HG02623 (cell line): ENCODE measurements at regions not wholly inside any gene's neighbourhood (a gene's known extent, or its start where the extent isn't known, plus 50 kb on each side); places are given as distances from the start of the nearest gene placed in this dataset.

Experiments
- ATAC-seq: cut with Tn5 transposase; IDR thresholded peaks from one replicate; pipeline ENCODE4 v1.9.1; 2021; ENCODE audit warnings: moderate library complexity; ENCODE audit not compliant: unreplicated experiment

DNA sequence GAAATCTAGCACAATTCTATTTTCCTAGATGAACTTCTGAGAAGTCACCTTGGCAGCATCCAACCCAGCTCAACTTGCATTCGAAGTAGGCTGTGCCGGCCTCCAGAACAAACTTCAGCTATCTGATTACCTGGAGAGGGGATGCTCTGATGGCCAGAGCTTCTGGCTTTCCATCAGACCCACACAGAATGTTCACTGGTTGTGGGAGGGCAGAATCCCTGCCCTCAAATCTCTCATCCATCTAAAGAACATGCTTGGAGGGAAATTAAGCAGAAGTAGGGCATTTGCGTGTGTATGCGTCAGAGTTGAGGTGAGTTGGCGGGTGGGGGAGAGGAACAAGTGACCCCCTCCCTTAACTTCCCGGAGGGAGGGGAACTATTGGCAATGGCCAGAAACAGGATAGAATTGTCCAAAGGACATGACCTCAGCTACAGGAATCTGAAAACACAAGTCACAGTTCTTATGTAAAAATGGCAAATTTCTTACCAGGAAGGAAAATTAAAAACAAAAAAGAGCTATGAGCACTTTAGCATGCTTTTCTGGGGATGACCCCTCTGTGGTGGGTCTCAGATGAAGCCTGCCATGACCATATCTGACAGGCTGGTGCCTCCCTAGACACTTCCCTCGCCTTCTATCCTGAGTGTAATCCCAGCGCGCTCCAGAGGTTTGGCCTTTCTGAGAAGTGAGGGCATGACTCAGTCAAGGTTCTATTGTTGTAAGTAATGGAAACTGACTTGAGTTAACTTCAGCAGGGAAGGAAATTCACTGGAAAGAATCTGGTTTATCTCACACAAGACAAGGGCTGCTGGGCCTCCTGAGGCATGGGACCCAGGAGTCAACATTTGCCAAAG is 278.8 kb downstream of the RPS24 start:
- ATAC-seq = no peak

DNA sequence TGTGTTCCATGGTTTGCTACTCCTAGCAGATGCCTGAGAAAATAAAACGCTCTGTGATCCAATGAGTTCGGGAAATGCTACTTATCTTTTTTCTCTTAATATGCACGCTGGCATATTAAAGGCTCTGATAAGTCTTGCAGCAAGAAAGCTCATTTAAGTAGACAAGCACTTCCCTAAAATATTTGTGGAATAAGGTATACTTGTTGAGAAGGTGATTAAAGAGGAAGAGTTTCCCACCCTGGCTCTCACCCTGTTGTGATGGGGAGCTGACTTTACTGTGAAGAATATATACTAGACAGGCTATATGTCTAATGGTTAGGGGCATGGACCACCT is 279.4 kb downstream of the RPS24 start:
- ATAC-seq = no peak

DNA sequence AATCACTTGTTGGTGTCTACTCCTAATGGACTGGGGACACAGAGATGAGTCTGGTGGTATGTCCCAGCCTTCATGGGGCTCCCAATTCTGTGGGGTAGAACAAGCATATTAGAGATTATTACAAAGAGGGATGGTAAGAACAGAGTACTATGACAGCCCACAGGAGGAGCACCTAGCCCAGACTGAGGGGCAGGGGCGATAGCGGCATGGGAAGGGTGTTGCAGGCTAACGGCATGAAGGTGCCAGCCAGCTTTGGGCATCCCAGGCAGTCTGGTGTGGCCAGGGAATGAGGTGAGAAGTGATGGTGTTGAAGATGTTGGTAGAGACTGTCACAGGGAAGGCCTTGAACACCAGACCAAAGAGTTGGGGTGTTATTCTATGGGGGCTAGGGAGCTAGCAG is 280.0 kb downstream of the RPS24 start:
- no peak for ATAC-seq

DNA sequence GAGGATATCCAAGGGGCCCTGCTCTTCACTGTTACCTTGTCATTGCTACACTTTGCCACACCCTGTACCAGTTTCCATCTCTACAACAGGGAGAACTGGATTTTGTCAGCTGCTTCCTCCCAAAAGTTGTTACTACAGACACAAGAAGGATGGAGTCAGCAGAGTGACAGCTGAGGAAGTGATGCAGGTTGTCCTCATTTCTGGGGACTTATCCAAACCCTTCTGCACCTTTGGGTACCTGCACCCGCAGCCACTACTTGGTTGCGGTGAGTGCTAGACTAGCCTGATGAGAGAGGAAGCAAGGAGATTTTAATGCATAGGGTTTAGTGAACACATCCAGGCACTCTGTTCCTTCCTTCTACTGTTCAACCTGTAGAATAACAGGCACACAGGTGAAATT is 281.0 kb downstream of the RPS24 start:
- no peak for ATAC-seq

DNA sequence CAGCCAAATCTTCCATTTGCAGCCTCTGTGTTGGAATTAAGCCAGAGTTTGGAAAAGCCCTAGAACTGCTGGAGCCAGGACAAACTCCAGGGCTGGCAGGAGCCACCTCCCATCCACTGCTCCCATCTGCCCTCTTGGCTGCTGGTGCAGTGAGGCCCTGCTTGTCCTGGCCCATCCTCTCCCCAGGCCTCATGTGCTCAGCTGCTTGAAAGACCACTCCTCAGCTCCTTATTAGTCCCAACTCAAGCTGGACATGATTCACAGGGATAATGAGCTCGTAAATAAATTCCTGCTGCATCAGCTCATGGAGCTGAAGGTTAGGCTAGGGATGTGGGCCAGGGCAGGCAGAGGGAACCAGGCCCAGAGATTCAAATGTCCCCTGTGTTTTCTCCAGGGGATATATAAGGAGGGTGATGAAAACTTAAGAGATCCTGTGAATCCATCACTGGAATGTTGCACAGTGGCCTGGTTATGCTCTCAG is 282.8 kb downstream of the RPS24 start:
- ATAC-seq = no peak

DNA sequence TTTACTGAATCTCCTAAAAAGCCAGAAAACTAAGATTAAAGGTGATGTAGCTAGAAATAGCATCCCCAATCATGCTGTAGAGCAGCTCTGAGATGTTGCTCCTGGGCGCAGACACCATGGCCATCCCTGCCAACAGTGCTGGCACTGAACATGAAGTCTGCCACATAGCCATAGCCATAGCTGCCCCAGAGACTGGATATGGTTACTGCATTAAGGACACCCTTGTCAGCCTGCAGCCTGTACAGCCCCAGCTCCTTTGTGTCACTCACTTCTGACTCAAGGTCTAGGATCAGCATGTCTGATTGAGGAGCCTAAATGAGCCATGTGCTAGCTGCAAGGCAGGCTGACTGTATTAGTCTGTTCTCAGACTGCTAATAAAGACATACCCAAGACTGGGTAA is 284.6 kb downstream of the RPS24 start:
- no peak for ATAC-seq

- no peak for ATAC-seq
Observed at GRCh38 chr10:78319371-78319770, 285.7 kb downstream of the RPS24 start.

DNA sequence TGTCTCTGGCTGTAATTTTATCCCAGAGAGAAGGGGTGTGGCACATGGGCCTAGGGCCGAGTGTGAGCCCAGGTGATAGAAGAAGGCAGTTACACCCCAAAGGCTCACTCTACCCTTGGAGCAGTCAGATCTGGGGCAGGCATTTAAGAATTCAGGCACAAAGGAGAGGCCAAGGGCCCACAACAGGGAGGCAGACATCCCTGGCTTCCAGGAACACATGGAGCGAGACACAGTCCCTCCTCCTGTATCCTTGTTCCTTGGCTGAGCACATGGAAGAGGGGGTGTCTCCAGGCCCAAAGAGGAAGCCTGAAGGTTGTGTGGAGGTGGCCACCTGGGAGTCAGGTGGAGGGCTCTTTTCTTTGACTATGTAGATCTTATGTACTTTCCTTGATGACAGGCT is 286.2 kb downstream of the RPS24 start:
- ATAC-seq = no peak

- no peak for ATAC-seq
Observed at GRCh38 chr10:78320506-78320905, 286.8 kb downstream of the RPS24 start.

GRCh38 chr10:78321000-78321399 is 287.3 kb downstream of the RPS24 start:
- no peak for ATAC-seq

GRCh38 chr10:78321500-78321899 is 287.8 kb downstream of the RPS24 start:
- no peak for ATAC-seq

- no peak for ATAC-seq
Observed at GRCh38 chr10:78326372-78326771, 292.7 kb downstream of the RPS24 start.

- no peak for ATAC-seq
Observed at GRCh38 chr10:78327778-78328591, 294.3 kb downstream of the RPS24 start.

- ATAC-seq = no peak
Observed at GRCh38 chr10:78328592-78329404, 295.1 kb downstream of the RPS24 start.

DNA sequence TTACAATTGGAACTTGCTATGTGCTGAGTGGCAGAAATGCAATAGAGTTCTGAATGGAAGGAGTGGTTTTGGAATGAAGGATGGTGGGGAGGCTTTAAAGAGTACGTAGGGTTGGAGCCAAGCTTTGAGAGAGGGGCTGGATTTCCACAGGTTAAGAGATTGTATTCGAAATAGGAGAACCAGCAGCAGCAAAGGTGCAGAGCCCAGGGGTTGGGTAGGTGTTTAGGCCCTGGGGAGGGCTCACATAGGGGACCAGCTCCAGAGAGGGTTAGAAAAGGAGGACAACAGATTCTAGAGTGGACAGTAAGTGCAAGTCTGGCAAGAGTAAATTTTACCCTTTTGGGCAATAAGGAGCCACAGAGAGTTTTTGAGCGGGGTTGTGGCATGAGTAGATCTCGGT is 297.2 kb downstream of the RPS24 start:
- ATAC-seq = no peak

GRCh38 chr10:78331391-78331922 is 297.8 kb downstream of the RPS24 start:
- no peak for ATAC-seq

DNA sequence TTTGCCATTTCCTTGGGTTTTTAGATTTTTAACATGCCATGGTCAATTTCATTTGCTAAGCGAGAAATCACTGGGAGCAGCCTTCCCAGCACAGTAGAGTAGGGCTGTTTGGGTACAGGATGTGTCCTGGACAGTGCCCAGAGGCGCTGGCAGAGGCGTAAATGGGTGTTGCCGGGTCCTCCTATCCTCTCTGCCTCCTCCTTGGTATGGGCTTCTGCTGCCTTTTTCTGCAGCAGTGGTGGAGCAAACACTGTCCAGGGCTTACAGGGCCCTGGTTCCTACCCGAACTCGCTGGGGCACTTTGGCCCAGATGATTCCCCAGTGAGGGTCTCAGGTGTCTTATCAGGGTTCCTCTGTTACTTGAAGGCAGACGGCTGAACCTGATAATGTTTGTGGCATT is 298.3 kb downstream of the RPS24 start:
- ATAC-seq = no peak

- ATAC-seq = no peak
Observed at GRCh38 chr10:78332657-78333056, 299.0 kb downstream of the RPS24 start.

DNA sequence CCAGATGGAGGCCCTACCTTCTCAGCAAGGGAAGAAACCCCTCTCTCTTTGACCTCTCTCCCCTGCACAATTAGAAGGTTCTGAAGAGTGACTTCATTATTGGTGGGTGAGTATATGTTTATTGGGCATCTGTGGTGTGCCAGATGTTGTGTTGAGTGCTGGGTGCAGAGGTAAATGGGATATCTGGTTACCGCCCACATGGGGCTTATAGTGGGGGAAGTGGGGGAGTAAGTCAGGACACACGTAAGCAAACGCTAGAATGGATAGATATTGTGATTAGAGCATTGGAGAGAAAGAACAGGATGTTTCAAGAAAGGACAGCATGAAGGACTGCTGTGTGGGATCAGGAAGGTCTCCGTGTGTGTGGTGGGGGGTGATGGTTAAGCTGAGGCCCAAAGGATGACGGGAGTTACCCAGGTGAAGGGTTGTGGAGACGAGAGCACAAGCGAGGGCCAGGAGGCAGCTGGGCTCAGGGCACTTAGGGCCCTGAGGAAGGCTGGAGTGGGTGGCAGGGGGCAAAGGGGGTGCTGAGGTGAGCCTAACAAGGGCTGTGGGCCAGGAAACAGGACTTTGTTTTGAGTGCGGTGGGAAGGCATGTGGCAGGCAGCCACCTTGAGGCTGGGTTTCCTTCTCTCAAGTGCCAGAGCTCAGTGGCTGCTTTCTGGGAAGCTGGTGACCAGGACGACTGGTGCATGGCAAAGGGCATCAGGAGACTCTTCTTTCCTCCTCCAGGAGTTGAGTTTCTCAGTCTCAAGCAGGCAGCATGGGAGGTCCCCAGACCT is 299.9 kb downstream of the RPS24 start:
- no peak for ATAC-seq

DNA sequence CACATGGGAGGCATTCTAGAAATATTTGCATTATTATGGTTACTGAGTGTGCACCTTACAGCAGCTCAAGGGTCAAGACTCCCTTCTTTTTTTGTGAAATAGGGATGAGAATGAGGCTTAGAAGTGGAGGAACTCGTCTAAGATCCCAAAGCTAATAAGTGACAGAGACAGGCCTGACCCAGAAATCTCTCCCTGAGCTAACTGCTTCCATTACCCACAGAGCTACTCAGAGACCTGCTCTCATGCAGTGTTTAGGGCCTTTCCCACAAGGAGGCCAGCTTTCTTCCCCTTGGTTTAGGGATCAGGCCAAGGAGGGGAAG is 301.7 kb downstream of the RPS24 start:
- no peak for ATAC-seq
